Spleen (tissue), 7 donors: ENCODE measurements at regions not wholly inside any gene's neighbourhood (a gene's known extent, or its start where the extent isn't known, plus 50 kb on each side); places are given as distances from the start of the nearest gene placed in this dataset.

ENCODE experiments used
- CTCF ChIP-seq, 11 experiments: fragments of 200-600 bp in 7 of 11; fragments of 450-650 bp in 4 of 11; sonication (generic) in 4 of 11; IDR thresholded peaks in 8 of 11; conservative IDR thresholded peaks in 3 of 11; 1 replicate in 7 of 11; 2 replicates in 4 of 11; pipeline versions ENCODE4 v1.4.0 to v1.8.0; 2016 to 2021; ENCODE audit warnings: antibody characterized with exemption in 11 of 11, inconsistent platforms in 4 of 11, mild to moderate bottlenecking in 1 of 11
- POLR2A ChIP-seq, 3 donors: fragments of 450-650 bp; IDR thresholded peaks; one replicate each; pipeline ENCODE4 v1.5.1; 2017; ENCODE audit warnings: antibody characterized with exemption in 3 of 3, mild to moderate bottlenecking in 1 of 3
- POLR2AphosphoS5 ChIP-seq, 3 donors: sonication (generic); formaldehyde crosslinking; IDR thresholded peaks; one replicate each; pipeline ENCODE4 v1.5.1; 2017; ENCODE audit warnings: antibody characterized with exemption in 3 of 3
- donor health status: DM: no; HTN: no; CAD: no; lungs with moderate emphysema.
- donor health status: DM: no; HTN: no; CAD: no.
- donor health status: DM: no; HTN: no; CAD: no.

GRCh38 chr2:128612628-128613027 lies 294.0 kb upstream of the HS6ST1 start:
- TF ChIP-seq CTCF (IDR thresholded peaks at IDR 0.05 in 8 of 11, conservative IDR thresholded peaks at IDR 0.05 in 3 of 11) (no peak), POLR2A (IDR thresholded peaks at IDR 0.05) (no peak), POLR2AphosphoS5 (IDR thresholded peaks at IDR 0.05) (no peak)
